B cell (primary cell): ENCODE measurements at regions not wholly inside any gene's neighbourhood (a gene's known extent, or its start where the extent isn't known, plus 50 kb on each side); places are given as distances from the start of the nearest gene placed in this dataset.

Experiments
- ATAC-seq: fragments of 200-7000 bp; cut with Tn5 transposase; one replicate; pipeline ENCODE4 v1.10.0; 2021; ENCODE audit warnings: low read depth, mild to moderate bottlenecking, moderate number of reproducible peaks, moderate library complexity
- CTCF ChIA-PET: fragments of 350-600 bp; sonication (Branson Sonifier 250); formaldehyde crosslinking; loops from one replicate; lab custom pipeline; 2021; ENCODE audit warnings: antibody characterized with exemption, inconsistent platforms; lab: Charles Lee
- POLR2A ChIA-PET: fragments of 350-600 bp; sonication (Branson Sonifier 250); formaldehyde crosslinking; loops from one replicate; lab custom pipeline; 2021; ENCODE audit warnings: antibody characterized with exemption; lab: Charles Lee
- DNase-seq: peaks from one replicate; pipeline ENCODE4 v3.0.0; 2013
- H2AFZ ChIP-seq: 2 replicates; pipeline ENCODE4 v1.6.1; 2012; ENCODE audit warnings: mild to moderate bottlenecking, low read depth, low read length; ENCODE audit not compliant: insufficient read depth, poor library complexity, severe bottlenecking
- H3K27ac ChIP-seq, 2 donors: 1 replicate in 1 of 2; 2 replicates in 1 of 2; pipeline ENCODE4 v1.5.1; 2012 to 2013; ENCODE audit warnings: low read length in 2 of 2, mild to moderate bottlenecking in 2 of 2, moderate library complexity in 1 of 2
- H3K27me3 ChIP-seq, 4 experiments: fragments of 200-600 bp in 1 of 4; sonication (generic) in 1 of 4; replicated peaks in 1 of 4; 1 replicate in 2 of 4; 2 replicates in 2 of 4; pipeline versions ENCODE4 v1.6.1 to v1.7.0; 2013 to 2016; ENCODE audit warnings: low read length in 3 of 4, mild to moderate bottlenecking in 2 of 4, mixed read lengths in 1 of 4, moderate library complexity in 1 of 4; ENCODE audit not compliant: insufficient read depth in 4 of 4, control insufficient read depth in 3 of 4; ENCODE audit errors: control extremely low read depth in 1 of 4
- H3K36me3 ChIP-seq, 2 experiments: replicated peaks in 1 of 2; 1 replicate in 1 of 2; 2 replicates in 1 of 2; pipeline versions ENCODE4 v1.6.1 to v1.7.1; 2013; ENCODE audit warnings: low read length in 1 of 2; ENCODE audit not compliant: insufficient read depth in 2 of 2, control insufficient read depth in 1 of 2; ENCODE audit errors: control extremely low read depth in 1 of 2, extremely low read depth in 1 of 2
- H3K4me1 ChIP-seq, 2 donors: fragments of 200-600 bp in 1 of 2; sonication (generic) in 1 of 2; 1 replicate in 1 of 2; 2 replicates in 1 of 2; pipeline versions ENCODE4 v1.5.1 to v1.6.1; 2013 to 2017; ENCODE audit warnings: low read length in 2 of 2; ENCODE audit not compliant: control insufficient read depth in 2 of 2, insufficient read depth in 2 of 2
- H3K4me2 ChIP-seq: replicated peaks from 2 replicates; pipeline ENCODE3; 2012; ENCODE audit warnings: mild to moderate bottlenecking, low read depth, low read length; ENCODE audit not compliant: poor library complexity, severe bottlenecking
- H3K4me3 ChIP-seq, 5 experiments: fragments of 200-600 bp in 1 of 5; sonication (generic) in 1 of 5; 1 replicate in 3 of 5; 2 replicates in 2 of 5; pipeline versions ENCODE4 v1.5.1 to v1.7.0; 2011 to 2016; ENCODE audit warnings: low read length in 4 of 5, mild to moderate bottlenecking in 4 of 5, low read depth in 2 of 5, control low read depth in 1 of 5, moderate library complexity in 1 of 5; ENCODE audit not compliant: insufficient read depth in 1 of 5; ENCODE audit errors: control extremely low read depth in 1 of 5, extremely low read depth in 1 of 5
- H3K79me2 ChIP-seq: fragments of 200-600 bp; sonication (generic); one replicate; pipeline ENCODE4 v1.6.0; 2016; ENCODE audit warnings: low read length; ENCODE audit not compliant: control insufficient read depth, insufficient read depth
- H3K9ac ChIP-seq: fragments of 200-600 bp; sonication (generic); 2 replicates; pipeline ENCODE4 v1.6.1; 2017; ENCODE audit warnings: mild to moderate bottlenecking, low read length, moderate library complexity
- H3K9me3 ChIP-seq, 3 donors: one replicate each; pipeline versions ENCODE4 v1.6.1 to v1.7.1; 2013; ENCODE audit warnings: low read length in 2 of 3; ENCODE audit not compliant: control insufficient read depth in 2 of 3, insufficient read depth in 1 of 3; ENCODE audit errors: control extremely low read depth in 1 of 3
- H4K20me1 ChIP-seq: 2 replicates; pipeline ENCODE4 v1.6.0; 2012; ENCODE audit warnings: mild to moderate bottlenecking, low read length; ENCODE audit not compliant: insufficient read depth, control insufficient read depth, poor library complexity, severe bottlenecking
- H3K27ac Mint-ChIP-seq: one replicate; pipeline ENCODE4 v1.8.0; 2021; ENCODE audit warnings: mixed read lengths
- H3K27me3 Mint-ChIP-seq: one replicate; pipeline ENCODE4 v1.8.0; 2021; ENCODE audit warnings: mixed read lengths
- H3K4me1 Mint-ChIP-seq: one replicate; pipeline ENCODE4 v1.8.0; 2021; ENCODE audit warnings: mixed read lengths
- H3K4me3 Mint-ChIP-seq: one replicate; pipeline ENCODE4 v1.8.0; 2021; ENCODE audit warnings: mixed read lengths
- H3K9me3 Mint-ChIP-seq: one replicate; pipeline ENCODE4 v1.8.0; 2022; ENCODE audit warnings: mixed read lengths; ENCODE audit not compliant: insufficient read depth
- CTCF ChIP-seq: fragments of 200-600 bp; IDR thresholded peaks from one replicate; pipeline ENCODE4 v1.8.0; 2022; ENCODE audit warnings: antibody characterized with exemption, mild to moderate bottlenecking
- EZH2 ChIP-seq: IDR thresholded peaks from 2 replicates; pipeline ENCODE4 v1.6.1; 2012; ENCODE audit warnings: borderline replicate concordance, low read depth, mild to moderate bottlenecking, moderate library complexity, low read length; ENCODE audit not compliant: insufficient read depth, poor library complexity, severe bottlenecking
- WGBS: methylation state at CpG from one replicate; pipeline ENCODE4 v1.1.5; 2013; ENCODE audit warnings: missing lambda C conversion rate; ENCODE audit not compliant: insufficient coverage; 5-methylcytosine and 5-hydroxymethylcytosine counted together
- intact Hi-C: fragments of 100-400 bp; cut with micrococcal nuclease; formaldehyde crosslinking; loops from one replicate; pipeline ENCODE4 v1.10.0; 2022

- CTCF ChIA-PET, result no interaction called here
Measured at GRCh38 chr21:23093259-23093658, 2095.1 kb downstream of the NCAM2 start.

GRCh38 chr21:23099185-23099584 lies 2101.0 kb downstream of the NCAM2 start:
- no peaks in the 10 kb centered on the region for H3K4me1 ChIP-seq
- H4K20me1 ChIP-seq, result no peaks in the 10 kb centered on the region
- Mint-ChIP-seq H3K4me1 (no peaks in the 10 kb centered on the region), H3K27ac (no peak overlapping the region), H3K27me3 (no peaks in the 10 kb centered on the region), H3K9me3 (no peaks in the 10 kb centered on the region), H3K4me3 (no peak overlapping the region)
- no peak for ATAC-seq
- H3K27me3 ChIP-seq, result no peaks in the 10 kb centered on the region
- H3K4me2 ChIP-seq, result no peak overlapping the region
- ChIA-PET POLR2A (no interaction called here), CTCF (no interaction called here)
- H3K36me3 ChIP-seq, result no peaks in the 10 kb centered on the region
- H3K27ac ChIP-seq, result no peak overlapping the region
- TF ChIP-seq CTCF, result no peak
- TF ChIP-seq EZH2, result no peak
- intact Hi-C loops, result no loop called here
- H3K79me2 ChIP-seq, result no peaks in the 10 kb centered on the region
- no peak overlapping the region for H2AFZ ChIP-seq
- no peak overlapping the region for H3K9ac ChIP-seq
- no peak overlapping the region for H3K4me3 ChIP-seq
- no peak for DNase-seq
- H3K9me3 ChIP-seq, result peaks cover 0 to 4% (median 3%) of the 10 kb centered on the region in 3 donors

More at GRCh38 chr21:23093259-23093658, 2095.1 kb downstream of the NCAM2 start:
- TF ChIP-seq EZH2 (no peak), CTCF (no peak)
- no peak for DNase-seq
- ATAC-seq, result no peak
- no peaks in the 10 kb centered on the region for H3K4me1 ChIP-seq
- no peak overlapping the region for H2AFZ ChIP-seq
- H3K4me2 ChIP-seq, result no peak overlapping the region
- H3K79me2 ChIP-seq, result no peaks in the 10 kb centered on the region
- POLR2A ChIA-PET, result no interaction called here
- Mint-ChIP-seq H3K4me3 (no peak overlapping the region), H3K4me1 (no peaks in the 10 kb centered on the region), H3K27me3 (no peaks in the 10 kb centered on the region), H3K9me3 (no peaks in the 10 kb centered on the region), H3K27ac (no peak overlapping the region)
- no peaks in the 10 kb centered on the region for H4K20me1 ChIP-seq
- H3K36me3 ChIP-seq, result no peaks in the 10 kb centered on the region
- H3K27me3 ChIP-seq, result no peaks in the 10 kb centered on the region
- no CpG with 5 or more reads among the region's 2 CpGs for WGBS
- peaks cover 0 to 4% (median 2%) of the 10 kb centered on the region in 3 donors for H3K9me3 ChIP-seq
- H3K4me3 ChIP-seq, result no peak overlapping the region
- intact Hi-C loops, result no loop called here
- H3K9ac ChIP-seq, result no peak overlapping the region
- H3K27ac ChIP-seq, result no peak overlapping the region
